Islet precursor cell (in vitro differentiated cells): ENCODE measurements at regions not wholly inside any gene's neighbourhood (a gene's known extent, or its start where the extent isn't known, plus 50 kb on each side); places are given as distances from the start of the nearest gene placed in this dataset.

ENCODE experiments used
- DNase-seq: peaks from one replicate; pipeline ENCODE4 v3.0.0-alpha.2; 2018

DNA sequence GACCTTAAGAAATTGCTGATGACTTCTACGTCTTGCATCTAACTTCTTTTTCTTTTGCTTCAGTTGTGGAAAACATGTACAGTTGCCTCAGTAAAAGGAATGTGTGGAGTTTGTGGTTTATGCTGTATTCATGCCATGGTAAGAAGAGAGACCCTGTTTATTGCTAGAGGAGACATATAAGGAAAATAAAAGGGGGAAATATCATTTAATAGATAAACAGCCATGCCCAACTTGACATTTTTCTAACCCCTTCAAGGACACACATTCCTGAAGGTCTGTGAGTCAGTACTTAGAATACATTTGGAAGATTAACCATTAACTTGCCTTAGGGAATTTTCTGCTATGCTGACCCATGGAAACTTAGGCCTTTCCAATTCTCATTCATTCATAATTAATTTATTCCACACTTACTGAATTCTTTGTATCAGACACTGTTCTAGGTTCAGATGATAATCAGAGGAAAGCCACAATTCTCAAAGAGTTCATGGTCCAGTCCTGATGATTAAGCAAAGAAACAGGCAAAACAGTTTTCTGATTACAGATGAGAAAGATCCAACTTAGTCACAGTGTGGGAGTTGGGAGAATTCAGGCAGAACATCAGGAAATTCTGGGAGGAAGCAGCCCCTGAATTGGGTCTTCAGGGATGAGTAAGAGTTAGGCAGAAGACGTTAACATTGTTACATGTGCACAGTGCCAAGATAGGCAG is 329.8 kb upstream of the RASGRP1 start:
- DNase-seq = no peak

DNA sequence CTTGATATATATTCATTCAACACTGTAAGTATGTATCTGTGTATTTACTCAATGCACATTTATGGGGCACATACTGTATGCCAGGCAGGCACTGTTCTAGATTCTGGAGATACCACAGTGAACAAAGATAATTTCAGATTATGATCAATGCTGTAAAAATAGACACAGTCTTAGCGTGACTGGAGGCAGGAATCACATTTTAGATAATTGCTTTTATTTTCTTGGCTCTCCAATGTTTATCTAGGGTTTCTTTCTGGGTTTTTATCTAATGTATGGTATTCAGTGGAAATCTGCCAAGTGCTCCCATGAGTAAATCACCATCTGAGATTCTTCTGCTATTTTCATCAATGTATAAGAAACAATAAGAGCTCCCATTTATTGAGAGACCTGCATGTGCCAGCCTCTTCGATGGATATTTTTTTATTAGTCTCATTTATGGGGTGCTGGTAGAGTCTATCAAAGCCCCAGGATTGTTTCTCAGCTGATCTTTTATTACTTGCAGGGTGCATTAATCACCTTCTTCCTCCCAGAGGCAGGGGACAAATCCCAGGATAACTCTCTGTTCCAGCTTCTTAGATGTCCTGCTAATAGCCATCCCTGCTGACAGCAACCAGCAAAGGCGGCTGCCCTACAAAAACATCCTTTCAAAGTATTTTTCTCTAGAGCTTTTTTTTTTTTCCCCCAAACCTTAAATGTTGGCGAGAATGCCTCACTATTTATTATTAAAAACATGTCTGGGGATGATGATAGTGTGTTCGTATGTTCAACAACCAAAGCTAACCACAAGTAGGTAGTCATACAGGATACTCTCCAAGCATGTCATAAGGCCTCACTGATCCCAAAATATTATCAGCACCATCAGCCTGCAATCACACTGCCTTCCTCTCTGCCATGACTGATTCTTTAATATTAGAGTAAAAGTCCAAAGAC is 331.0 kb upstream of the RASGRP1 start:
- no peak for DNase-seq

- DNase-seq = no peak
Observed at GRCh38 chr15:38896647-38897046, 332.0 kb upstream of the RASGRP1 start.

DNA sequence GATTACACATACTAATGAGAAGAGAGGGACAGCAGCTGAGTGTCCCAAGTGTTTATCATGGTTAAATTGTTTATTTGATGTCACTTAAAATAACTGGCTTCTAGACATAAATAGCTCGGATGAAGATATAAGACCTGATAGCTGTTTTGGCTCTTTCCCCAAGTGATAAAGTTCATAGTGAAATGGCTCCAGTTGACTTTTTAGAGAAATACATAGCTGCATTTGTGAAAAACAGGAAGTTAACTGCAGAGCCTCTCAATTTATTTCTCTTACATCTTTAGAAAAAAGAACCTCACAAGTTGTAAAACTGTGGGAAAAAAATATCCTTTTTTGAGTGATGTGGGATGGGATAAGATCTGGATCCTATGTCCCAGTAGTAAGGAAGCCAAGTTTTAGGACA is 332.9 kb upstream of the RASGRP1 start:
- DNase-seq = no peak

DNA sequence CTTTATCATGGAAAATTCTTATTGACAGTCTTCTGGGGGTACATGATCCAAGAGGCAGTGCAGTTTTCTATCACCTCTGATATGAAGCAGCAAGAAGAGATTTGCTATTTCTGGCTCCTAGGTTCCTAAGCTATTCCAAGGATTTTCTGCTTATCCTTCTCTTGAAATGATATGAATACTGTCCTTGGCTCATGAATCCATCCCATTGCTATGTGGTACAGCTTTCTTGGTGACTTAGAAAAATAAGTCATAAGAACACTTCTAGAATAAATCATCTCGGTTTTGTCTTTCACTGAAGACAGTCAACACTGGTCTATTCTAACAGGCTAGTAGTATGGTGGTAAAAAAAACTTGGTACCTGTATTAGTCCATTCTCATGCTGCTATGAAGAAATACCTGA is 333.6 kb upstream of the RASGRP1 start:
- DNase-seq = no peak

DNA sequence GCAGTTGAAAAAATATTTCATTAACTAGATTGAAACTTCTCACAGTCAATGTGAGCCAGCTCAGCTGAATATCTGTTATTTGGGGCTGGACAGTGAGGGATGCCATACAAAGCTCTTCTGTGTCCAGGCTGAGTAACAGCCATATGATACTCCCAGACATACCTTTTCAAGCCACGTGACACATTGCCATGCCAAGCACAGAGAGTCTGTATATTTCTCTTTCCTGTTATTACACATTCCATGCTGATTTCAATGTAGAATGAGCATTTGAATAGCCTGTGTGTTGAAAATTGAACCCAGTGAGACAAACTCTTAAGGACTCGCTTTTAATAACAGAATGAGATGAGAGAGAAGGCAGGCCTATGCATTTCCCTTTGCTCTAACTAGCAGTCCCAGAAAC is 334.7 kb upstream of the RASGRP1 start:
- DNase-seq = no peak

DNA sequence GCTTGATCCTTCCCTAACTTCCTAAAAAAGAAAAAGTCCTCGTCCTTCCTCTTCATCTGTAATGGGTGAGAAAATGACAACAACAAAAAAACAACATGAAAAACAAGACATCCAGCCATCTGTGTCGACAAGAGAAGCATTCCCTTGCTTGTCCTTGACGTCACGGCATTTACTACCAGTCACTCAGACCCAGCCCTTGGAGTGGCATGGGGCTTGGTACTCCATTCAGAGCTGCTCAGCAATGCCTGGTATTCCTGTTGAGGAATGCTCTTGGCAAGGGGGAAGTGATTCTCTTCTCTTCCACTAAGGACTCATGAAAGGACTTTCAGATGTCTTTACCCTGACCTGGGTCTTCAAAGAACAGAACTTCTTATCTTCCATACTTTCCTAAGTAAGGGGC is 339.7 kb upstream of the RASGRP1 start:
- DNase-seq = no peak

- no peak for DNase-seq
Observed at GRCh38 chr15:38905632-38906031, 341.0 kb upstream of the RASGRP1 start.

DNA sequence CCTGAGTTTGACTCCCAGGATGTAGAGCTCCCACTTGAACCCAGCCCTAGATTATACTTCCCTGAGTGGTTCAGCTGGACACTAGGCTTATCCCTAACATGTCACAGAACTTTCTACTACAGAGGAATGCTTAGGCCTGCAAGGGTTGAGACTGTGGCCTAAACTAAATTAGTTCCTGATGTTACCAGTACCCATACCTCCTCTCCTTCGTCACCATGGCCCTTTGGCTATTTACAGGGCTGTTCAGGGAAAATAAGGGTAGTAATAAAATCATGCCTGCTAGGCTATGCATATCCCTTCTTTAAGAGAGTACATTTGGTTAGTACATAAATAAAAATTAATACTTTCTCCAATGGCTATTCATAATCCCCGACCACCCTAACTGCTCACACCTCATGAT is 356.4 kb upstream of the RASGRP1 start:
- DNase-seq = no peak

DNA sequence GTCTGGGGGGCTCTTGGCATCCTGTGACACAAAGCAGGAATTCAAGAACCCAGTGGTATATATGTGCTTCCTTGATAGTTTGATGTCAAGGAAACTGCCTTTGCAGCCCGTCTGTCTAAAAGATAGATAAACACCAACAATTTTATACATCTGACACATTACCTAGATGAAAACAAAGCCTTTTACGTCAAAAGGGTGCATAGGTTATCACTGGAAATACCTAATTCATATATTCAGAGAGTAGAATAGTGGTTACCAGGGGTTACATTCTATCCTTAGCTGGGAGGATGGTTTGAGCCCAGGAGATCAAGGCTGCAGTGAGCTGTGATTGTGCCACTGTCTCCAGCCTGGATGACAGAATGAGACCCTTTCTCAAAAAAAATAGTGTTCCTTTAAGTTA is 356.9 kb upstream of the RASGRP1 start:
- DNase-seq = no peak

DNA sequence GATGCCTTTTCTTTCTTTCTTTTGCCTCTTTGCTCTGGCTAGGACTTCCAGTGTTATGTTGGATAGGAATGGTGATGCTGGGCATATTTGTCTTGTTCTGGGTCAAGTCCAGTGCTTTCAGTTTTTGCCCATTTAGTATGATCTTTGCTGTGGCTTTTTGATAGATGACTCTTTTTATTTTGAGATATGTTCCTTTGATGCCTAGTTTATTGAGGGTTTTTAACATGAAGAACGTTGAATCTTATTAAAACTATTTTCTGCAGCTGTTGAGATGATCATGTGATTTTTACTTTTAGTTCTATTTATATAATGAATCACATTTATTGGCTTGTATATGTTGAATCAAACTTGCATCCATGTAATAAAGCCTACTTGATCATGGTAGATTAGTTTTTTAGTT is 363.8 kb upstream of the RASGRP1 start:
- DNase-seq = no peak

- DNase-seq = no peak
Observed at GRCh38 chr15:38930851-38931572, 366.4 kb upstream of the RASGRP1 start.

DNA sequence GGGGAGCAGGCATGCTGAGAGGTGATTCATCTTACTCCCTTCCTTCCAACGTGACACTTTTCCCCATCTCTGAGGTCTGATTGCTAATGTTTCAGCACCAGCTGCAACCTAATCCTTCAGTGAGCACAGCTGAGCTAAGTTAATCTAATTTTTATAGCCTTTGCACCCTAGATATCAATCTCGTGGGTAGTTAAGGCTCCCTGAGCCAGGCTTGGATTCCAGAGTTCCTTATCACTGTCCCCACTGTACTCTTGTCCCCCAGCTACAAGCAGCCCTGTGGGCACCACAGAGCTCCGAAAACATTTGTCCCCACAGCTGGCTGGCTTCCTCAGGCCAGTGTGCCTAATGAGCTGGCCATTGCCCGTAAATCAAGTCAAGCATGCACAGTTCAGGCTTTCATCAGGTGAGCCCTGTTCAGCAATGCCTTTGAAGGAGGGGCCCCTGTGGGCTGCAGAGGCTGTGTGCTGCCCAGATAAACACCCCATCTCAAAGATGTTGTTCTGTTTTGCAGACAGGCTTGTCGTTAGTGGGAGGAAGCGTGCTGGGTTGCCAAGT is 376.9 kb upstream of the RASGRP1 start:
- peak; percentile 76 for DNase-seq

- no peak for DNase-seq
Observed at GRCh38 chr15:38944536-38944935, 379.9 kb upstream of the RASGRP1 start.

DNA sequence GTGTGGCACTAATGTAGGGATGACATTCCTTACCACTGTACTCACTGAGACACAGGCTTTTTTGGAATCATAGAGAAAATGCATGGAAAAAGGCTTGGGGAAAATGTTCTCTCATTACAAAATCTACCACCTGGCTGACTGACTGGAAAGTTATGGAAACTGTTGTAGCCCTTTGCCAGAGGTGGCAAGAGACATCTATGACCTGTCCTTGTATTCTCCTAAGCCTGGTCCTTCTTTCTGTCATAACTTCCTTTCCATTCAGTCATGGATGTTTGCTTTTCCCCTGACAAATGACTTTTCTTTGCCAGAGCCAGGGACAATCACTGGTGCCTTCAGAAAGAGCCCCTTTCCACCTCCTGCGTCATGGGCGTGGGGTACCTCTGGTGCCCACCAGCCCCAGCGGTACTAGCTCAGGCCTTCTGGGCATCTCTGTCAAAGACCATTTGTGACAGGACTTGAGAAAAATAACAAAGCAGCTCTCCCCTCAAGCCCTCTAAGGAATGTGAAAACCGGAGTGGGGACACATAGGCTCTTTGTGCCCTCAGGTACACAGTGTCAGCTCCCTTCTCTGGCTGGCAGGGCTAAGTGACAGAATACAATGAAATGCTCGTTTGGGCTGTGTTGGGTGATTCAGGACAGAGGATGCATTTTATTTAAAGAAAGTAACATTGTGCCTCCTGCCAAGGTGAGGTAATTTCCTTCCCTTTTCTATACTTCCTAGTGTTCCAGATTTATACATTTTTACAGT is 381.1 kb upstream of the RASGRP1 start:
- no peak for DNase-seq

- DNase-seq = no peak
Observed at GRCh38 chr15:38954090-38954489, 389.5 kb upstream of the RASGRP1 start.

DNA sequence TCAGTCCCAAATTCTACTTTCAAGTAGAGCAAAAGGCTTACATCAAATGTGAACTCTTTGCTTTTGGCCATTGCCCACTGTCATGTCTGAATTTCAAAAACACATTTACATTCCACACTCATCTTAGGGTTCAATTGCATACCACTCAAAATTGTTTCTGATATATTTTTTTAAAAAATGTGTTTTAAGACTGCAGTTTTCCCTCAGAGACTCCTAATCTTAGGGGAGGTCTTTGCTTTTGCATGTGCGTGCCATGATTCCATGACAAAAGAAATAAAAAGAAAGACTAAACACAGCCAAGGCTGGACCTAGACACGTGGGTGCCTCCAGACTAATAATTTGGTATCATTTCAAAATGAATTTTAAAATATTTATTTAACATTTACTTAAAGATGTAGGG is 396.8 kb upstream of the RASGRP1 start:
- DNase-seq = no peak

DNA sequence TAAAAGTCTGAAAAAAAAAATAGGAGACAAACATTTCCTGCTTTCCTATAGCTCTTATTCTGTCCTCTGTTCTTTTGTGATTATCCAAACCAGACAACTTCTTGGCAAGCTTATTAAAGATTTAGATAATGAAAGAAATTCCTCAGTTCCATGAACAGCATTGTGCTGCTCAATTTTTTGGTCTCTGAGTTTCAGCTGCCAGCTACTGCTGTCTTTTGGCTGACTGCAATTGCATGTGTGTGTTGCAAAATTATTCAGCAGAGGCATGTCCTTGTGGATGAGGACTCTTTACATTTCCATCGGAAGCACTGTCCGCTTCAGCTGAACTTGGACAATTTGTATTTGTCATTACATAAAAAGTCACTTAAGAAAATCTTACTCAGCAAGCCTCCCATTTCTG is 397.3 kb upstream of the RASGRP1 start:
- DNase-seq = no peak

GRCh38 chr15:38972831-38973230 is 408.2 kb upstream of the RASGRP1 start:
- DNase-seq = no peak

GRCh38 chr15:38975282-38975990 is 410.8 kb upstream of the RASGRP1 start:
- DNase-seq = no peak

GRCh38 chr15:38991126-38991525 is 426.5 kb upstream of the RASGRP1 start:
- DNase-seq = no peak

DNA sequence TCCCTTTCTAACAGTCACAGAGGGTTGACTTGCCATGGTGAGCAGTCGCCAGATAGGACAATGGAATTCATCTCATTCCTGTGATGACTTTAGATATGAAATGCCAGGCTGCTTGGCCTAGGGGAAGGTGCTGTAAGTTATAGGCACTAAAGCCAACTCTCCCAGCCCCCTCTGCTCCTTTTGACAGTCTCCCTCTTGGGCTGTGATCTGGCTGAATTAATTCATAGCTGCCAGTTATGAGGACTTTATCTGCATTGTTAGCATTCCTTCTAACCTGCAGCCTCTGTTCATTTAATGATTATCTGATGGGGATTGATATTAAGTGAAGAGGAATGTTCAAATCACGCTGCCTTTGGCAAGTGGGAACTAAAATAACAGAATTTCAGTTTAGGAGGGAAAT is 427.1 kb upstream of the RASGRP1 start:
- no peak for DNase-seq
